Activated CD8-positive, alpha-beta memory T cell treated with anti-CD3 and anti-CD28 coated beads, Interleukin-2, amount 50 U/mL, for 48 hours (primary cell): ENCODE measurements at regions not wholly inside any gene's neighbourhood (a gene's known extent, or its start where the extent isn't known, plus 50 kb on each side); places are given as distances from the start of the nearest gene placed in this dataset.
"Not testable (repeated sequence)": the region's sequence is repeated elsewhere in the genome, so short reads cannot be mapped to it uniquely, and the experiment has no call there.

Experiments used
- DNase-seq: peaks from one replicate; pipeline ENCODE4 v3.0.0-alpha.2; 2020

GRCh38 chr14:55769877-55770276 is 189.9 kb downstream of the KTN1 start:
- DNase-seq = no peak

GRCh38 chr14:55771242-55771981 is 191.4 kb downstream of the KTN1 start:
- no peak for DNase-seq

- DNase-seq = no peak
These were observed 192.5 kb downstream of the KTN1 start for GRCh38 chr14:55772486-55772885.

GRCh38 chr14:55773312-55773711 is 193.3 kb downstream of the KTN1 start:
- DNase-seq = no peak

- DNase-seq = no peak
These were observed 194.1 kb downstream of the KTN1 start for GRCh38 chr14:55773984-55774545.

DNA sequence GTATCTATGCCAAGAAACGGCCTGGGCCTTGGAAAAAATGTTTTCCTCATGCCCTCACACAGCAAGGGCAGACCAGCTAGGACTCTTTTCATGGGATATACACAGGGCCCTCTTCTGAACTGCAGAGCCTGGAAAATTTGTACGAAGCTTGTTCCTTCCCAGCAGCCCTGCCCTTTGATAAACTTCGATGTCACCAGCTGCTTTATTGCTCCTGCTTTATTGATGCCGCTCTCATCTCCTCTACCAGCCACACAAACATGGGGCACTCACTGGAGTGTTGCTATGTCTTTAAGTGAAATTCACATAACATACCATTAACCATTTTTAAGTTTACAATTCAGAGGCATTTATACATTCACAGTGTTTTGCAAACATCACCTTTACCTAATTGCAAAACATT is 197.9 kb downstream of the KTN1 start:
- DNase-seq = no peak

- DNase-seq = no peak
These were observed 200.3 kb downstream of the KTN1 start for GRCh38 chr14:55780156-55780946.

- DNase-seq = no peak
These were observed 201.0 kb downstream of the KTN1 start for GRCh38 chr14:55781046-55781445.

DNA sequence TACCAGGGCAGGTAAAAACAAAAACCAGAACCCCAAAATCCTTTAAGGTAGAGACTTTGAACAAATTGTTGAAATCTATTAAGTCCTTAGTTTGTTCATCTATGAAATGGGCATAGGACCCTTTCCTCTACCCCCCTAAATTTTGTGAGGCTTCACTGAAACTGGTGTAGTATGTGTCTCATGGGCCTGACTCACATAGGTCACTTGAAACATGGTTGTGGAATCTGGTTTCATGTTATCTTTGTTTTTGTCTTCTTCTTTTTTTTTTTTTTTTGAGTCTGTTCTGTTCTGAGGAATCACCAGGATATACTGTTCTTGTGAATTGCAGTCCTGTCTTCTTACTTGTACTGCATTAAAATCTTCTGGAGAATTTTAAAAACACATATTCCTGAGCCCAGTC is 202.2 kb downstream of the KTN1 start:
- no peak for DNase-seq

GRCh38 chr14:55789406-55789805 is 209.4 kb downstream of the KTN1 start:
- no peak for DNase-seq

DNA sequence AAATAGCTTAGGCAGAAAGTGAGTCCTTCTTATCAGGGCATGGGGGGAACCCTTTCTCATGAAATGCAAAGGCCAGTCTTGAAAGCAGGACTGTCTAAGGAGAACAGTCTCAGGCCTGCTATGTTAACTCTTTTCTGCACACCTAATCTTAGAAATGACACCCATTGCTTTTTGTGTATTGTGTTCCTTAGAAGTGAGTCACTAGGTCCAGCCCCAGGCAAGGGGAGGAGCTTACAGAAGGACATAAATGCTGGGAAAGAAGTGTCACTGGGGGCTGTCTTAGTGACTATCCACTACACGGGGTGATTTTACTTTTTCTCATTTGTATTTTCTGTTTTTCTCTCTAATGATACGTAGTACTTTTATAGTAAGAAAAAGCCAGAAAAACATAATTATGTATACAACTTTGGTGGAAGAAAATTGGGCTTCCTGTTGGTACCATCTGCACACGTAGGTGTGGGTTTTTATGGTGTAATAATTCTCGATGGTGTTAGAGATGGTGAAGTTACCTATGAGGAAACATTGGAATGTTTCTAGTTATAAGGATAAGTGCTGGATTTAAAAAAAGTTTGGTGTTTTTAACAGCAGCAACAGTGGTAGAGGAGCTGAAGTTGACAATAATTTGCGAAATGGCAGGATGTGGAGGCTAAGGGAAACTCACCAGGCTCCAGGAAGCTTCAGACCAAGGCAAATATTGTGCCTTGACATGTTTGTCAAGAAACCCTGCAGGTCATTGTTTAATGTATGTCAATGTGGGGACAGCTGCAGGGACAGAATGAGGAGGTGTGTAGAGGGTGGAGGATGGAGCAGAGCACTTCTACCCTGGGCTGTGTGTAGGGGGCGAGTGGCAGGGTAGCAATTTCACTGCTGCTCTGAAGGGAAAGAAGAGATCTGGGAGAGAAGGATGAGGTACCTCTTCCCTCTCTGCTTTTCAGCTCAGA is 214.9 kb downstream of the KTN1 start:
- no peak for DNase-seq

- not testable (repeated sequence) for DNase-seq
These were observed 216.5 kb downstream of the KTN1 start for GRCh38 chr14:55796513-55796912.

GRCh38 chr14:55798406-55798805 is 218.4 kb downstream of the KTN1 start:
- DNase-seq = no peak

DNA sequence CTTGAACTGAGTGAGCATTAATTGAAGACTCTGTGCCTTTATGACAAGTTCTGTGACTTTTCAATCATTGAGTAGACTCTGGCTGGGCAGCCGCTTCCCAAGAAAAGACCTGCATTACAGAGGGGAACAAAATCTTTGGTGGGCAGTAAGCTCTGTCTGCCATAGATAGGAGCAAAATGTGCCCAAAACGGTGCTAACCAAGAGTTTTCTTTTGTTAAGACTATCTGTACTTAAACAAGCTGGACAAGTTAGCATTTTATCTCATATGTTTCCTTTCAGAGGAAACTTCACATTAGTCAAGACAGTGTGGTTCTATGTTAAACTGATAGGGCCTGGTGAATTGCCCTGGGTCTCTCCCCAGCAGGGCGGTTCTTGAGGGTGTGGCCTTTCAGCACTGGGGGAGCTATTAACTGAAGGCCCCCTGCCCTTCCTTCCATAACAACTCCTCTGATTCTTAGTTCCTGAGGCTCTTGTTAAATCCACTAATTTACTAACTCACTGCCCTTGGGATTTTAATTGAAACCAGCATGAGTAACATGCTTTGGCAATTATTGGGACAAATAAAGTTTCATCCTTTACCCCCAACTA is 219.6 kb downstream of the KTN1 start:
- no peak for DNase-seq

DNA sequence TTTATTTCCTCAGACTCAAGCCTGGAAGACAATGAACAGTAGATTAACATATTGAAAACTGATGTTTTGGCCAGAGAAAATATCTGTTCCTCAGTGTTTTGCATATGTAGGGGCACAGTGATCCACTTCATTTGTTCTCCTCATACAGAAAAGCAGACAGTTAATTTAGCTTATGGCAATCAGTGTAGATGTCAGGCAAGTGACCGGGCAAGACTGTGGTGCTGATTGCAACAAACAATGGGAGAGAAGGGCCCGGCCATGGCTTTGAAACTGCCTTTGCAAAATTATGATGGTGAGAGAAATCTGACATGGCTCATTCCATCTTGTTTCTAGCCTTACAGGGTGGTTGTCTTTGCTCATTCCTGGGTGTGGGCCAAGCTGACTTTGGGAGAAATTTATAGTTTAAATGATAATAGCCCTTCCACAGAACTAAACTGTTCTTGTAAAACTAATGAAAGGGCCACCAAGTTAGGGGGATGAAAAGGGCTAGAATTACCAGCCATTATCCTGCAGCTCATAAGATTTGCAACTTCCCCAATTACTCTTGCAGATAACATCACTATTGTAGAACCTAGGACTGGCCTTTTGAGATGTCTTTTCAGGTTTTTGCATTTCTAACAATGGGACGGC is 220.3 kb downstream of the KTN1 start:
- DNase-seq = no peak

DNA sequence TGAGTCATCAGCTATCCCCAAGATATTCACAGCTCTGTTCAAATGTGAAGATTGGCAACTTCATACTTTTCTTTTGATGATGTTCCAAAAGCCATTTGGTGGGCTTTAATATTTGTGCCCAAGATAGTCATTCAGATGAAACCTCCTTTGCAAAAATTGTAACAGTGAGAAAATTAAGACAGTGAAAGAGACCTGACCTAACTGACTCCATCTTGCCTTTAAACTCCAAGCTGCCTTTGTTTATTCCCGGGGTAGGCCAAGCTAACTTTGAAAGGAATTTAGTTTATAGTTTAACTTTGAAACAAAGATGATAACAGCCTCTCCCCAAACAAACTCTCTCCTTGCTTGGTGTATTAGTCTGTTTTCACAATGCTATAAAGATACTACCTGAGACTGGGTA is 221.1 kb downstream of the KTN1 start:
- no peak for DNase-seq

- no peak for DNase-seq
These were observed 223.2 kb downstream of the KTN1 start for GRCh38 chr14:55802986-55803872.

- no peak for DNase-seq
These were observed 224.0 kb downstream of the KTN1 start for GRCh38 chr14:55803873-55804553.

DNA sequence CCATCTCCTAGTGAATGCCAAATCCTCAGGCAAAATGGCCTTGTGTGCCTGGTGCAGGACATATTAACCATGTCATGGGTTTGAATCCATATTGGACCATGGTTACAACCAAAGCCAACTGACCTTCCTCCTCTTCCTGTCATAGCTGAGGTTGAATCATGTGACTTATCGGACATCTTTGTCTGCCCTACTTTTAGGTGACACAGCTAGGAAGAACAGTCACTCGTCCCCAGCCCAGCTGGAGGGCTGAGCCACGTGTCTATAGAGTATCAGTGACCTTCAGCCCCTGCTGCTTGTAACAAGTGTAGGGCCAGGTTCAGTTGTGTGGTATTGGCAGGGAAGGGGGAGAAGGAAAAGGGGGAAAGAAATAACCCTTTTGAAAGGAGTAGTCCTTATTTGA is 225.2 kb downstream of the KTN1 start:
- DNase-seq = no peak
